HL-60 (cell line): ENCODE measurements at regions not wholly inside any gene's neighbourhood (a gene's known extent, or its start where the extent isn't known, plus 50 kb on each side); places are given as distances from the start of the nearest gene placed in this dataset.

ENCODE experiments used
- DNase-seq, 2 experiments: peaks; one replicate each; pipeline ENCODE4 v3.0.0-alpha.2; 2010 to 2020; ENCODE audit warnings: low read depth in 1 of 2, low spot score in 1 of 2
- H3K27ac ChIP-seq: fragments of 250-450 bp; sonication (Bioruptor Pico); replicated peaks from 2 replicates; pipeline ENCODE4 v1.5.1; 2020; ENCODE audit warnings: mild to moderate bottlenecking, moderate library complexity
- H3K27me3 ChIP-seq: fragments of 250-450 bp; sonication (Bioruptor Pico); 2 replicates; pipeline ENCODE4 v1.5.1; 2021; ENCODE audit warnings: mild to moderate bottlenecking, moderate library complexity; ENCODE audit not compliant: insufficient read depth, poor library complexity, severe bottlenecking
- H3K4me3 ChIP-seq: replicated peaks from 2 replicates; pipeline ENCODE4 v1.5.1; 2011; ENCODE audit warnings: mild to moderate bottlenecking, control low read depth, low read length; ENCODE audit not compliant: insufficient read depth
- CTCF ChIP-seq: IDR thresholded peaks from one replicate; pipeline ENCODE4 v1.5.1; 2011; ENCODE audit warnings: low read length, control low read depth, inconsistent platforms; ENCODE audit not compliant: insufficient read depth
- GABPA ChIP-seq: IDR thresholded peaks from 2 replicates; pipeline ENCODE4 v1.6.1; 2012; ENCODE audit warnings: low read depth
- POLR2AphosphoS5 ChIP-seq: IDR thresholded peaks from 2 replicates; pipeline ENCODE4 v1.6.1; 2012; ENCODE audit warnings: low read depth
- REST ChIP-seq: IDR thresholded peaks from 2 replicates; pipeline ENCODE4 v1.6.1; 2012; ENCODE audit warnings: low read depth; ENCODE audit not compliant: insufficient replicate concordance
- SPI1 ChIP-seq: IDR thresholded peaks from 2 replicates; pipeline ENCODE4 v1.6.1; 2012; ENCODE audit warnings: low read depth, mild to moderate bottlenecking, borderline replicate concordance

GRCh38 chr10:62939698-62940097, 123.5 kb upstream of the EGR2 start:
- no peaks in the 10 kb centered on the region for H3K27me3 ChIP-seq
- H3K4me3 ChIP-seq: no peak overlapping the region
- DNase-seq: no peak
- H3K27ac ChIP-seq: no peak overlapping the region
- no peak for TF ChIP-seq GABPA
- TF ChIP-seq CTCF: no peak
- peak; percentile 68 for TF ChIP-seq SPI1
- no peak for TF ChIP-seq POLR2AphosphoS5

GRCh38 chr10:62938672-62939071, 122.5 kb upstream of the EGR2 start:
- TF ChIP-seq GABPA: no peak
- TF ChIP-seq SPI1: no peak
- TF ChIP-seq CTCF: no peak
- no peak for TF ChIP-seq REST
- TF ChIP-seq POLR2AphosphoS5: no peak
- no peak for DNase-seq
- H3K4me3 ChIP-seq: no peak overlapping the region
- H3K27me3 ChIP-seq: no peaks in the 10 kb centered on the region
- no peak overlapping the region for H3K27ac ChIP-seq

- Histone ChIP-seq H3K27me3 (no peaks in the 10 kb centered on the region), H3K27ac (no peak overlapping the region), H3K4me3 (no peak overlapping the region)
- TF ChIP-seq REST: no peak
- no peak for DNase-seq
Observed at GRCh38 chr10:62937674-62938073, 121.5 kb upstream of the EGR2 start.

GRCh38 chr10:62935022-62935421, 118.9 kb upstream of the EGR2 start:
- no peak overlapping the region for H3K27ac ChIP-seq
- TF ChIP-seq GABPA: no peak
- no peak for TF ChIP-seq REST
- no peak for TF ChIP-seq SPI1

More at GRCh38 chr10:62935022-62935421, 118.9 kb upstream of the EGR2 start:
- H3K27me3 ChIP-seq: no peaks in the 10 kb centered on the region
- H3K4me3 ChIP-seq: no peak overlapping the region
- no peak for DNase-seq
